ENCODE measurements at regions not wholly inside any gene's neighbourhood (a gene's known extent, or its start where the extent isn't known, plus 50 kb on each side); places are given as distances from the start of the nearest gene placed in this dataset.

GRCh38 chrX:26032111-26032912 is 105.8 kb upstream of the MAGEB18 start:
- no peak for DNase-seq (ENCODE audit: low spot score)

- no peak for DNase-seq (ENCODE audit: low spot score)
Observed at GRCh38 chrX:26037367-26037766, 100.8 kb upstream of the MAGEB18 start.

- no peak for DNase-seq (ENCODE audit: low spot score)
Observed at GRCh38 chrX:26050099-26050498, 88.0 kb upstream of the MAGEB18 start.

- no peak for DNase-seq (ENCODE audit: low spot score)
Observed at GRCh38 chrX:26070882-26071281, 67.3 kb upstream of the MAGEB18 start.

- DNase-seq (ENCODE audit: low spot score), result no peak
Observed at GRCh38 chrX:26071618-26072017, 66.5 kb upstream of the MAGEB18 start.

GRCh38 chrX:26083093-26083492 is 55.0 kb upstream of the MAGEB18 start:
- DNase-seq (ENCODE audit: low spot score), result no peak

All from D341Med (cell line).